C4-2B (cell line): ENCODE measurements at regions not wholly inside any gene's neighbourhood (a gene's known extent, or its start where the extent isn't known, plus 50 kb on each side); places are given as distances from the start of the nearest gene placed in this dataset.
"Not testable (repeated sequence)": the region's sequence is repeated elsewhere in the genome, so short reads cannot be mapped to it uniquely, and the experiment has no call there.

ENCODE experiments used
- H3K27ac ChIP-seq: fragments of 450-650 bp; 2 replicates; pipeline ENCODE4 v1.5.1; 2017
- CTCF ChIP-seq: fragments of 450-650 bp; conservative IDR thresholded peaks from 2 replicates; pipeline ENCODE4 v1.5.1; 2017; ENCODE audit warnings: mild to moderate bottlenecking
- ZFX ChIP-seq: fragments of 450-650 bp; IDR thresholded peaks from 2 replicates; pipeline ENCODE4 v1.6.1; 2017

GRCh38 chr21:35448876-35449599, 399.9 kb upstream of the RUNX1 start:
- TF ChIP-seq ZFX (no peak), CTCF (no peak)
- H3K27ac ChIP-seq: no peak overlapping the region

- TF ChIP-seq ZFX (no peak), CTCF (no peak)
- H3K27ac ChIP-seq: no peak overlapping the region
Observed at GRCh38 chr21:35444391-35444790, 395.3 kb upstream of the RUNX1 start.

GRCh38 chr21:35441868-35442582, 392.9 kb upstream of the RUNX1 start:
- TF ChIP-seq ZFX: no peak
- no peak; the same call in 1 of the 2 replicates for TF ChIP-seq CTCF
- H3K27ac ChIP-seq: no peak overlapping the region

GRCh38 chr21:35438643-35439404, 389.7 kb upstream of the RUNX1 start:
- H3K27ac ChIP-seq: no peak overlapping the region
- TF ChIP-seq ZFX (no peak), CTCF (no peak)

GRCh38 chr21:35437941-35438340, 388.8 kb upstream of the RUNX1 start:
- H3K27ac ChIP-seq: no peak overlapping the region
- TF ChIP-seq CTCF (no peak), ZFX (no peak)

- no peak overlapping the region for H3K27ac ChIP-seq
- TF ChIP-seq CTCF (no peak; the same call in 1 of the 2 replicates), ZFX (no peak)
Observed at GRCh38 chr21:35436899-35437298, 387.8 kb upstream of the RUNX1 start.

- H3K27ac ChIP-seq: not testable (repeated sequence)
Observed at GRCh38 chr21:35432601-35433000, 383.5 kb upstream of the RUNX1 start.
